NT2/D1 (cell line): ENCODE measurements at regions not wholly inside any gene's neighbourhood (a gene's known extent, or its start where the extent isn't known, plus 50 kb on each side); places are given as distances from the start of the nearest gene placed in this dataset.

Experiments used
- DNase-seq: peaks from one replicate; pipeline ENCODE4 v3.0.0-alpha.2; 2011; ENCODE audit warnings: low read depth, low spot score
- H3K27me3 ChIP-seq: 2 replicates; pipeline ENCODE4 v1.6.0; 2011; ENCODE audit warnings: mild to moderate bottlenecking; ENCODE audit not compliant: insufficient read length, insufficient read depth
- H3K36me3 ChIP-seq: 2 replicates; pipeline ENCODE4 v1.6.1; 2011; ENCODE audit warnings: mild to moderate bottlenecking, low read length, mixed read lengths; ENCODE audit not compliant: insufficient read depth, insufficient read length
- H3K4me1 ChIP-seq: 2 replicates; pipeline ENCODE4 v1.5.1; 2011; ENCODE audit not compliant: insufficient read depth, insufficient read length
- H3K4me3 ChIP-seq: 2 replicates; pipeline ENCODE4 v1.5.1; 2011; ENCODE audit warnings: low read depth; ENCODE audit not compliant: insufficient read length
- H3K9ac ChIP-seq: 2 replicates; pipeline ENCODE4 v1.6.0; 2011; ENCODE audit warnings: low read depth; ENCODE audit not compliant: insufficient read length
- H3K9me3 ChIP-seq: 2 replicates; pipeline ENCODE4 v1.5.1; 2011; ENCODE audit warnings: mild to moderate bottlenecking, low read length; ENCODE audit not compliant: insufficient read depth
- SUZ12 ChIP-seq: IDR thresholded peaks from 2 replicates; pipeline ENCODE4 v1.6.1; 2011; ENCODE audit not compliant: insufficient read length, insufficient read depth; ENCODE audit errors: extremely low read depth
- YY1 ChIP-seq: IDR thresholded peaks from 2 replicates; pipeline ENCODE4 v1.6.1; 2011; ENCODE audit not compliant: insufficient read length, insufficient read depth
- ZNF274 ChIP-seq: IDR thresholded peaks from 2 replicates; pipeline ENCODE4 v1.6.1; 2011; ENCODE audit warnings: mild to moderate bottlenecking, low read depth, low read length

DNA sequence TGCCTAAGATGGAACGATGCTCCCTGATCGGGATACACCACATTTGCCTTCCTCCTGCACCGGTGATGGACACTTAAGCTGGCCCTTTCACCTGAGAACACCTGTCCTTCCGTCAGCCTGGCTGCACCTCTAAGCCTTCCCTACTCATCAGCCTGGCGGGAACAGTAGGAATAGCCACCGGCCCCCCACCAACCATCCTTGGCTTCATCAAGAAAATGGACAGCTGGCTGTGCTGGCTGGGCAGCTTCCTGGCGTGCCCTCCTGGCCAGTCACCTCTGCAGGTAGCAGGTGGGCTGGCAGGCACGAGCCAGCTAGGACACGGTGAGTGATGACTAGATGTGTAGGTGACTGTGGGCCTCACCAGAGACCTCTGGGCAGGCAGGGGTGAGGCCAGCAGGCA is 142.8 kb downstream of the CTTN start:
- Histone ChIP-seq H3K4me3 (no peak overlapping the region), H3K9me3 (no peaks in the 10 kb centered on the region), H3K36me3 (no peaks in the 10 kb centered on the region), H3K4me1 (peaks cover 17% of the 10 kb centered on the region), H3K27me3 (no peaks in the 10 kb centered on the region), H3K9ac (no peak overlapping the region)
- TF ChIP-seq YY1, result no peak
- no peak for TF ChIP-seq ZNF274
- TF ChIP-seq SUZ12, result no peak
- no peak for DNase-seq

GRCh38 chr11:70541699-70542098 is 143.4 kb downstream of the CTTN start:
- Histone ChIP-seq H3K27me3 (no peaks in the 10 kb centered on the region), H3K4me3 (no peak overlapping the region), H3K36me3 (no peaks in the 10 kb centered on the region), H3K9ac (no peak overlapping the region), H3K9me3 (no peaks in the 10 kb centered on the region), H3K4me1 (peaks cover 21% of the 10 kb centered on the region)
- no peak for DNase-seq
- TF ChIP-seq YY1 (no peak), SUZ12 (no peak), ZNF274 (no peak)

- Histone ChIP-seq H3K9ac (no peak overlapping the region), H3K9me3 (no peaks in the 10 kb centered on the region), H3K4me3 (no peak overlapping the region), H3K4me1 (peaks cover 21% of the 10 kb centered on the region), H3K36me3 (no peaks in the 10 kb centered on the region), H3K27me3 (no peaks in the 10 kb centered on the region)
- no peak for TF ChIP-seq SUZ12
- TF ChIP-seq ZNF274, result no peak
- TF ChIP-seq YY1, result no peak
- DNase-seq, result no peak
Observed at GRCh38 chr11:70542406-70542805, 144.1 kb downstream of the CTTN start.

- Histone ChIP-seq H3K9me3 (no peaks in the 10 kb centered on the region), H3K4me3 (no peak overlapping the region), H3K4me1 (peaks cover 22% of the 10 kb centered on the region), H3K27me3 (no peaks in the 10 kb centered on the region), H3K9ac (no peak overlapping the region), H3K36me3 (no peaks in the 10 kb centered on the region)
- no peak for DNase-seq
- no peak for TF ChIP-seq ZNF274
- TF ChIP-seq SUZ12, result no peak
- no peak for TF ChIP-seq YY1
Observed at GRCh38 chr11:70542811-70543210, 144.5 kb downstream of the CTTN start.

- Histone ChIP-seq H3K36me3 (no peaks in the 10 kb centered on the region), H3K9ac (no peak overlapping the region), H3K9me3 (no peaks in the 10 kb centered on the region), H3K27me3 (no peaks in the 10 kb centered on the region), H3K4me3 (no peak overlapping the region), H3K4me1 (peaks cover 21% of the 10 kb centered on the region)
- TF ChIP-seq SUZ12 (no peak), YY1 (no peak), ZNF274 (no peak)
- DNase-seq, result no peak
Observed at GRCh38 chr11:70543611-70544010, 145.3 kb downstream of the CTTN start.

GRCh38 chr11:70544067-70544773 is 145.9 kb downstream of the CTTN start:
- H3K9ac ChIP-seq, result peak overlapping the region; percentile 74

GRCh38 chr11:70544774-70545609 is 146.7 kb downstream of the CTTN start:
- TF ChIP-seq SUZ12, result no peak
- no peak for TF ChIP-seq ZNF274
- TF ChIP-seq YY1, result no peak
- no peaks in the 10 kb centered on the region for H3K9me3 ChIP-seq
- DNase-seq, result peak; percentile 79
- no peaks in the 10 kb centered on the region for H3K27me3 ChIP-seq
- peak overlapping the region; percentile 74 for H3K9ac ChIP-seq
- peaks cover 25% of the 10 kb centered on the region for H3K4me1 ChIP-seq
- no peak overlapping the region for H3K4me3 ChIP-seq
- no peaks in the 10 kb centered on the region for H3K36me3 ChIP-seq

More at GRCh38 chr11:70544067-70544773, 145.9 kb downstream of the CTTN start:
- H3K4me1 ChIP-seq, result peaks cover 25% of the 10 kb centered on the region
- H3K9me3 ChIP-seq, result no peaks in the 10 kb centered on the region
- no peaks in the 10 kb centered on the region for H3K36me3 ChIP-seq
- H3K27me3 ChIP-seq, result no peaks in the 10 kb centered on the region
- DNase-seq, result no peak
- no peak for TF ChIP-seq ZNF274
- TF ChIP-seq SUZ12, result no peak
- no peak overlapping the region for H3K4me3 ChIP-seq
